Fibroblast of lung (primary cell): ENCODE measurements at regions not wholly inside any gene's neighbourhood (a gene's known extent, or its start where the extent isn't known, plus 50 kb on each side); places are given as distances from the start of the nearest gene placed in this dataset.

Experiments used
- CTCF ChIP-seq, 2 donors: IDR thresholded peaks in 1 of 2; conservative IDR thresholded peaks in 1 of 2; 1 replicate in 1 of 2; 2 replicates in 1 of 2; pipeline ENCODE4 v1.5.1; 2011 to 2012; ENCODE audit warnings: low read length in 2 of 2, control low read depth in 1 of 2, inconsistent platforms in 1 of 2, low read depth in 1 of 2, mild to moderate bottlenecking in 1 of 2
- EZH2 ChIP-seq: IDR thresholded peaks from 2 replicates; pipeline ENCODE4 v1.5.1; 2012; ENCODE audit warnings: low read length, control low read depth, mild to moderate bottlenecking; ENCODE audit errors: missing control alignments

DNA sequence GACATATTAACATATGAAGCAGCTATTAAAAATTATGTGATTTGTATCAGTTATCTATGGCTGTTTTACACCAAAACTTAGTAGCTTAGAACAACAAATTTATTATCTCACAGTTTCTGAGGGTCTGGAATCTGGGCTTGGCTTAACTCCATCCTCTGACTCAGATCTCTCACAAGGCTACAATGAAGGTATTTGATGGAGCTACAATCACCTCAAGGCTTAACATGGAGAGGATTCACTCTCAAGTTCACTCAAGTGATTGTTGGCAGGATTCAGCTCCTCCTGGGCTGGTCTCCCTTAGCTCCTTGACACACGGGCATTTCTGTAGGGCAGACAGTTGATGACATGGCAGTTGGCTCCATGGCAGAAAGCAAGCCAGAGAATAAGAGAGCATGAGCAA, 133.0 kb upstream of the SLC14A2 start:
- no peak for TF ChIP-seq CTCF (conservative IDR thresholded peaks at IDR 0.05 in 1 of 2, IDR thresholded peaks at IDR 0.05 in 1 of 2; ENCODE audit: low read depth in 1 of 2, low read length in 2 of 2)
- no peak for TF ChIP-seq EZH2
